GM12875 (cell line): ENCODE measurements at regions not wholly inside any gene's neighbourhood (a gene's known extent, or its start where the extent isn't known, plus 50 kb on each side); places are given as distances from the start of the nearest gene placed in this dataset.

Experiments
- H3K4me3 ChIP-seq: one replicate; pipeline ENCODE4 v1.5.1; 2011; ENCODE audit warnings: low read depth, low read length, control low read depth
- CTCF ChIP-seq: IDR thresholded peaks from 2 replicates; pipeline ENCODE4 v1.5.1; 2011; ENCODE audit warnings: low read depth, mild to moderate bottlenecking, control low read depth, inconsistent platforms, low read length, moderate library complexity, borderline replicate concordance; ENCODE audit not compliant: insufficient read depth

GRCh38 chr3:34011171-34012101 lies 213.0 kb downstream of the PDCD6IP start:
- H3K4me3 ChIP-seq = no peak overlapping the region

GRCh38 chr3:34012102-34012461 lies 213.7 kb downstream of the PDCD6IP start:
- no peak for TF ChIP-seq CTCF
- H3K4me3 ChIP-seq = no peak overlapping the region

More at GRCh38 chr3:34011171-34012101, 213.0 kb downstream of the PDCD6IP start:
- no peak for TF ChIP-seq CTCF

DNA sequence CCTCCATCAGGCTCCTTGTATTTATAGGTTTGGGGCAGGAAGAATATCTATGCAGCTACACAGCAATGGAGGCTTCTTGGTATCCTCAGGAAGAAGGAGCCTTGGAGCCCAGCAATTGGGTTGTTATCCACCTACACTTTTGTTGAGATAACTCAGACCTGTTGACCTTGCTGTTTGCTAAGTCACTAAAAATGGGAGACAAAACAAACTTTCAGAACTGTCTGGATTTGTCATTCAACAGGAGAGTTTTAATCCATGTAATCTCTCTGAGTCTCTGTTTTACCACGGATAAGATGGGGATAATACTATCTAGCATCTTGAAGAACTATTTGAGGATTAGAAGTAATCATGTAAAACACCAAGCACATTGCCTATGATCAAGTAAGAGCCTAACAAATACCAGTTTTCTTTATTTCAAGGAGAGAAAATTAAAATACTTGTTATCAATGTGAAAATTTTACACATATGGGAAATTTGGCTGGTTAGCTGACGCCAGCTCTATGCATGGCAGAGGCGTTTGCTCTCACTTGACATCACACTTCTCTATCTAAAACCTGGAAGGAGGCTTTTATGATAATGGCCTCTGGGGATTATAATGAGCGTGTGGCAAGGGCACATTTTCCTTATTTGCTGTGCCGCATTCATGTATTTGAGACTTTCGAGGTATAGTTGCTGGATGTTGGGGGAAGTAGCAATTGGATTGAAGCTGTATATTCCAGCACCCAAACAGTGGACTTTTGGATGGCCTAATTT lies 215.6 kb downstream of the PDCD6IP start:
- H3K4me3 ChIP-seq = no peak overlapping the region
- TF ChIP-seq CTCF = no peak

GRCh38 chr3:34015204-34016142 lies 217.0 kb downstream of the PDCD6IP start:
- H3K4me3 ChIP-seq = no peak overlapping the region
- TF ChIP-seq CTCF = peak; percentile 43; the same call in 1 of the 2 replicates

- H3K4me3 ChIP-seq = no peak overlapping the region
- TF ChIP-seq CTCF = no peak
Observed at GRCh38 chr3:34016925-34017587, 218.6 kb downstream of the PDCD6IP start.

- no peak for TF ChIP-seq CTCF
- H3K4me3 ChIP-seq = no peak overlapping the region
Observed at GRCh38 chr3:34017757-34018156, 219.3 kb downstream of the PDCD6IP start.
